Muscle layer of duodenum (tissue), 2 donors: ENCODE measurements at regions not wholly inside any gene's neighbourhood (a gene's known extent, or its start where the extent isn't known, plus 50 kb on each side); places are given as distances from the start of the nearest gene placed in this dataset.

ENCODE experiments used
- H3K27ac ChIP-seq: one replicate; pipeline ENCODE4 v1.7.0; 2013; ENCODE audit warnings: mild to moderate bottlenecking, low read length
- H3K27me3 ChIP-seq: one replicate; pipeline ENCODE4 v1.7.0; 2013; ENCODE audit warnings: low read depth, mild to moderate bottlenecking, control low read depth, low read length
- H3K36me3 ChIP-seq, 2 donors: one replicate each; pipeline ENCODE4 v1.7.0; 2013; ENCODE audit warnings: low read length in 2 of 2, control low read depth in 1 of 2, mild to moderate bottlenecking in 1 of 2; ENCODE audit not compliant: insufficient read depth in 2 of 2, control insufficient read depth in 1 of 2
- H3K4me1 ChIP-seq, 2 donors: one replicate each; pipeline ENCODE4 v1.7.0; 2013; ENCODE audit warnings: low read length in 2 of 2, mild to moderate bottlenecking in 2 of 2, control low read depth in 1 of 2, moderate library complexity in 1 of 2; ENCODE audit not compliant: insufficient read depth in 2 of 2, control insufficient read depth in 1 of 2
- H3K4me3 ChIP-seq, 2 donors: one replicate each; pipeline ENCODE4 v1.7.0; 2013; ENCODE audit warnings: low read length in 2 of 2, low read depth in 1 of 2, mild to moderate bottlenecking in 1 of 2
- H3K9me3 ChIP-seq, 2 donors: one replicate each; pipeline ENCODE4 v1.7.0; 2013; ENCODE audit warnings: low read length in 2 of 2, control low read depth in 1 of 2, mild to moderate bottlenecking in 1 of 2; ENCODE audit not compliant: control insufficient read depth in 1 of 2
- donor health status: healthy.

GRCh38 chr10:117720931-117721835, 178.6 kb downstream of the EMX2 start:
- H3K4me1 ChIP-seq = no peaks in the 10 kb centered on the region
- H3K9me3 ChIP-seq = peaks cover 0 to 13% of the 10 kb centered on the region in 2 donors
- H3K27ac ChIP-seq = no peak overlapping the region
- no peaks in the 10 kb centered on the region for H3K36me3 ChIP-seq
- no peaks in the 10 kb centered on the region for H3K27me3 ChIP-seq
- H3K4me3 ChIP-seq = no peak overlapping the region

- H3K27me3 ChIP-seq = no peaks in the 10 kb centered on the region
- peaks cover 0 to 13% of the 10 kb centered on the region in 2 donors for H3K9me3 ChIP-seq
- H3K36me3 ChIP-seq = no peaks in the 10 kb centered on the region
- no peak overlapping the region for H3K27ac ChIP-seq
- no peak overlapping the region for H3K4me3 ChIP-seq
- H3K4me1 ChIP-seq = no peaks in the 10 kb centered on the region
Measured at GRCh38 chr10:117721873-117722272, 179.3 kb downstream of the EMX2 start.

GRCh38 chr10:117723343-117723742, 180.8 kb downstream of the EMX2 start:
- H3K36me3 ChIP-seq = no peaks in the 10 kb centered on the region
- H3K27ac ChIP-seq = no peak overlapping the region
- H3K4me3 ChIP-seq = no peak overlapping the region
- H3K4me1 ChIP-seq = no peaks in the 10 kb centered on the region
- H3K9me3 ChIP-seq = peaks cover 0 to 7% of the 10 kb centered on the region in 2 donors
- no peaks in the 10 kb centered on the region for H3K27me3 ChIP-seq

- peaks cover 0 to 7% of the 10 kb centered on the region in 2 donors for H3K9me3 ChIP-seq
- no peaks in the 10 kb centered on the region for H3K4me1 ChIP-seq
- no peaks in the 10 kb centered on the region for H3K27me3 ChIP-seq
- no peak overlapping the region for H3K27ac ChIP-seq
- no peak overlapping the region for H3K4me3 ChIP-seq
- no peaks in the 10 kb centered on the region for H3K36me3 ChIP-seq
Measured at GRCh38 chr10:117725993-117726392, 183.4 kb downstream of the EMX2 start.

- H3K9me3 ChIP-seq = peaks cover 0 to 7% of the 10 kb centered on the region in 2 donors
- H3K27me3 ChIP-seq = no peaks in the 10 kb centered on the region
- no peak overlapping the region for H3K4me3 ChIP-seq
- H3K36me3 ChIP-seq = no peaks in the 10 kb centered on the region
- no peaks in the 10 kb centered on the region for H3K4me1 ChIP-seq
- H3K27ac ChIP-seq = no peak overlapping the region
Measured at GRCh38 chr10:117726596-117727295, 184.2 kb downstream of the EMX2 start.

- Histone ChIP-seq H3K27me3 (no peaks in the 10 kb centered on the region), H3K36me3 (no peaks in the 10 kb centered on the region)
Measured at GRCh38 chr10:117727421-117727820, 184.9 kb downstream of the EMX2 start.

GRCh38 chr10:117728087-117728486, 185.5 kb downstream of the EMX2 start:
- Histone ChIP-seq H3K27me3 (no peaks in the 10 kb centered on the region), H3K4me1 (no peaks in the 10 kb centered on the region), H3K9me3 (peaks cover 0 to 7% of the 10 kb centered on the region in 2 donors), H3K4me3 (no peak overlapping the region), H3K36me3 (no peaks in the 10 kb centered on the region), H3K27ac (no peak overlapping the region)

More at GRCh38 chr10:117727421-117727820, 184.9 kb downstream of the EMX2 start:
- no peak overlapping the region for H3K27ac ChIP-seq
- H3K4me3 ChIP-seq = no peak overlapping the region
- H3K4me1 ChIP-seq = no peaks in the 10 kb centered on the region
- peaks cover 0 to 7% of the 10 kb centered on the region in 2 donors for H3K9me3 ChIP-seq

GRCh38 chr10:117729156-117729555, 186.6 kb downstream of the EMX2 start:
- Histone ChIP-seq H3K27me3 (peaks cover 2% of the 10 kb centered on the region), H3K36me3 (no peaks in the 10 kb centered on the region), H3K4me3 (no peak overlapping the region), H3K9me3 (no peaks in the 10 kb centered on the region), H3K4me1 (no peaks in the 10 kb centered on the region), H3K27ac (no peak overlapping the region)

GRCh38 chr10:117731121-117731791, 188.7 kb downstream of the EMX2 start:
- Histone ChIP-seq H3K27me3 (peaks cover 11% of the 10 kb centered on the region), H3K4me3 (no peak overlapping the region), H3K36me3 (no peaks in the 10 kb centered on the region), H3K9me3 (no peaks in the 10 kb centered on the region), H3K4me1 (no peaks in the 10 kb centered on the region), H3K27ac (no peak overlapping the region)

- Histone ChIP-seq H3K27me3 (peaks cover 11% of the 10 kb centered on the region), H3K9me3 (no peaks in the 10 kb centered on the region), H3K36me3 (no peaks in the 10 kb centered on the region), H3K4me1 (no peaks in the 10 kb centered on the region), H3K4me3 (no peak overlapping the region), H3K27ac (no peak overlapping the region)
Measured at GRCh38 chr10:117734731-117735405, 192.3 kb downstream of the EMX2 start.

GRCh38 chr10:117736655-117737054, 194.1 kb downstream of the EMX2 start:
- Histone ChIP-seq H3K27me3 (peaks cover 11% of the 10 kb centered on the region), H3K36me3 (no peaks in the 10 kb centered on the region), H3K4me1 (no peaks in the 10 kb centered on the region), H3K4me3 (no peak overlapping the region), H3K27ac (no peak overlapping the region), H3K9me3 (no peaks in the 10 kb centered on the region)
